NB4 (cell line): ENCODE measurements at regions not wholly inside any gene's neighbourhood (a gene's known extent, or its start where the extent isn't known, plus 50 kb on each side); places are given as distances from the start of the nearest gene placed in this dataset.

Experiments used
- DNase-seq: peaks from one replicate; pipeline ENCODE4 v3.0.0; 2010; ENCODE audit warnings: low read depth
- H3K4me3 ChIP-seq: one replicate; pipeline ENCODE4 v1.5.1; 2011; ENCODE audit warnings: mild to moderate bottlenecking, low read depth, low read length, moderate library complexity
- CTCF ChIP-seq: IDR thresholded peaks from one replicate; pipeline ENCODE4 v1.5.1; 2012; ENCODE audit warnings: low read depth, low read length
- MAX ChIP-seq: IDR thresholded peaks from 2 replicates; pipeline ENCODE4 v1.6.1; 2011; ENCODE audit warnings: low read depth, low read length
- MYC ChIP-seq: IDR thresholded peaks from 2 replicates; pipeline ENCODE4 v1.6.1; 2011; ENCODE audit warnings: low read depth, low read length
- POLR2A ChIP-seq: IDR thresholded peaks from 2 replicates; pipeline ENCODE4 v1.6.1; 2011; ENCODE audit warnings: mild to moderate bottlenecking; ENCODE audit not compliant: insufficient read length; ENCODE audit errors: extremely low read depth

- no peak for TF ChIP-seq CTCF
- no peak for TF ChIP-seq POLR2A
- TF ChIP-seq MAX = no peak
- no peak for TF ChIP-seq MYC
- no peak overlapping the region for H3K4me3 ChIP-seq
- no peak for DNase-seq
Observed at GRCh38 chr4:12979797-12980196, 504.3 kb downstream of the RAB28 start.

GRCh38 chr4:12978310-12978709, 505.8 kb downstream of the RAB28 start:
- no peak overlapping the region for H3K4me3 ChIP-seq
- DNase-seq = no peak
- no peak for TF ChIP-seq MYC
- TF ChIP-seq POLR2A = no peak
- no peak for TF ChIP-seq MAX
- TF ChIP-seq CTCF = no peak

GRCh38 chr4:12975511-12975910, 508.6 kb downstream of the RAB28 start:
- DNase-seq = no peak
- no peak for TF ChIP-seq CTCF
- no peak for TF ChIP-seq MAX
- TF ChIP-seq MYC = no peak
- TF ChIP-seq POLR2A = no peak
- no peak overlapping the region for H3K4me3 ChIP-seq

GRCh38 chr4:12973522-12973921, 510.6 kb downstream of the RAB28 start:
- no peak for DNase-seq
- no peak for TF ChIP-seq MAX
- TF ChIP-seq POLR2A = no peak
- TF ChIP-seq MYC = no peak
- TF ChIP-seq CTCF = no peak
- H3K4me3 ChIP-seq = no peak overlapping the region

- TF ChIP-seq MYC (no peak), POLR2A (no peak), MAX (no peak), CTCF (no peak)
- no peak for DNase-seq
- H3K4me3 ChIP-seq = no peak overlapping the region
Observed at GRCh38 chr4:12968345-12968744, 515.8 kb downstream of the RAB28 start.

GRCh38 chr4:12966726-12967125, 517.4 kb downstream of the RAB28 start:
- no peak overlapping the region for H3K4me3 ChIP-seq
- no peak for DNase-seq
- TF ChIP-seq MYC (no peak), MAX (no peak), POLR2A (no peak), CTCF (no peak)
